Gastrocnemius medialis (tissue), 4 donors: ENCODE measurements at regions not wholly inside any gene's neighbourhood (a gene's known extent, or its start where the extent isn't known, plus 50 kb on each side); places are given as distances from the start of the nearest gene placed in this dataset.

Source experiments
- ATAC-seq, 2 donors: fragments of 150-250 bp; one replicate each; pipeline ENCODE4 v1.9.1; 2016
- DNase-seq, 2 donors: peaks; one replicate each; pipeline ENCODE4 v3.0.0-alpha.2; 2019
- H3K27ac ChIP-seq, 4 donors: fragments of 200-600 bp; sonication (generic); 1 replicate in 1 of 4; 2 replicates in 3 of 4; pipeline ENCODE4 v1.5.1; 2016 to 2018; ENCODE audit warnings: mild to moderate bottlenecking in 2 of 4, moderate library complexity in 1 of 4
- H3K27me3 ChIP-seq, 3 donors: fragments of 200-600 bp; sonication (generic) in 2 of 3; 1 replicate in 1 of 3; 2 replicates in 2 of 3; pipeline versions ENCODE4 v1.5.1 to v1.6.0; 2016 to 2019; ENCODE audit warnings: mild to moderate bottlenecking in 1 of 3, moderate library complexity in 1 of 3
- H3K36me3 ChIP-seq, 2 donors: fragments of 200-600 bp; sonication (generic) in 1 of 2; one replicate each; pipeline ENCODE4 v1.5.1; 2017 to 2018
- H3K4me1 ChIP-seq, 2 donors: fragments of 200-600 bp; sonication (generic) in 1 of 2; one replicate each; pipeline ENCODE4 v1.5.1; 2016 to 2017; ENCODE audit warnings: mild to moderate bottlenecking in 2 of 2
- H3K4me3 ChIP-seq, 4 donors: fragments of 200-600 bp; sonication (generic) in 3 of 4; 1 replicate in 1 of 4; 2 replicates in 3 of 4; pipeline ENCODE4 v1.5.1; 2016 to 2019; ENCODE audit warnings: mild to moderate bottlenecking in 2 of 4
- H3K9me3 ChIP-seq, 3 donors: fragments of 200-600 bp; sonication (generic) in 2 of 3; 1 replicate in 1 of 3; 2 replicates in 2 of 3; pipeline ENCODE4 v1.5.1; 2016 to 2019
- POLR2A ChIP-seq, 2 donors: fragments of 450-650 bp; IDR thresholded peaks; one replicate each; pipeline ENCODE4 v1.6.1; 2017; ENCODE audit warnings: antibody characterized with exemption in 2 of 2, mild to moderate bottlenecking in 2 of 2, moderate library complexity in 2 of 2
- in situ Hi-C, 4 donors: fragments of 200-750 bp; cut with MboI; loops; one replicate each; pipeline versions ENCODE4 v1.15.0 to v1.8.0; 2017; ENCODE audit warnings: low sequenced_read_pairs in 4 of 4
- intact Hi-C: fragments of 100-400 bp; cut with DNase I; formaldehyde crosslinking; loops from one replicate; pipeline ENCODE4 v1.15.1; 2023; ENCODE audit warnings: low total_unique reads
- TF ChIP-seq, protein P1 (sequence below), 5 experiments: fragments of 450-650 bp in 3 of 5; fragments of 200-600 bp in 2 of 5; sonication (generic) in 2 of 5; IDR thresholded peaks in 4 of 5; conservative IDR thresholded peaks in 1 of 5; 1 replicate in 4 of 5; 2 replicates in 1 of 5; pipeline ENCODE4 v1.5.1; 2016 to 2019; ENCODE audit warnings: antibody characterized with exemption in 5 of 5, mild to moderate bottlenecking in 3 of 5, moderate library complexity in 3 of 5

DNA sequence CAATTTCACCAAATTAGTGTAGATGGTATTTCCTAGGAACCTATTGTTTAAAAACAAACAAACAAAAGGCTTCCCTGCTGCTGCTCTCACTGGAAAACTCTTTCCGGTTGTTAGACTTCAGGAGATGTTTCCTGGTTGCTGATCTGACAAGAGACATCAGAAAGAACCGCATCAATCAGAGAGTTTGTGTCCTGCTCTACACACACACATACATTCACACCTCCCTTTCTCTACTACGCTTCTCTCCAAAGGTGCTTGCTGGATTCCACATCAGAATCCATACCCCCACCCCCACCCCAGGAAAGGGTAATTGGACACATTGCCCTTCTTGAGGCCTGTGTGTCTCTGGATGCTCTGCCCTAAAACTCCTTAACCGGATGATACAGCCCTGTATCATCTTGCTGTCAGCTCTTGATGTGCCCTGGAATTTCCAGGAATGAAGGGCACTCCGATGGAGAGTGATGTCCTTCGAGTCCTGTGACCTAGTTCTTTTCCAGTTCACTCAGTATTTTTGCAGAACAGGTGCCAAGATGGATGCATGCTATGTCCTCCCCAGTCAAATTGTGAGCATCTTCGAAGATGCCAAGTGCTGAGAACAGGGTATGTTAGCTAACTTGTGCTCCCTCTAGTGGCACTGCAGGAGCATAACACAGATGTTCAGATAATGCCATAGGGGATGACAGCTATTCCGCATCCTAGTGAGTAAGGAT lies 113.7 kb upstream of the SLC35F3 start:
- H3K4me3 ChIP-seq: no peak overlapping the region
- H3K4me1 ChIP-seq: no peaks in the 10 kb centered on the region
- no peaks in the 10 kb centered on the region for H3K36me3 ChIP-seq
- ATAC-seq (no peak), DNase-seq (no peak)
- intact Hi-C loops: no loop called here
- no peaks in the 10 kb centered on the region for H3K9me3 ChIP-seq
- in situ Hi-C loops: loop anchor here in 1 of 4 donors (25.0 kb wide), 1 partner anchor 354 kb away; no protein-coding TSS in a partner anchor
- H3K27ac ChIP-seq: no peak overlapping the region
- H3K27me3 ChIP-seq: no peaks in the 10 kb centered on the region
- TF ChIP-seq POLR2A (IDR thresholded peaks at IDR 0.05): no peak
- TF ChIP-seq, protein P1, sequence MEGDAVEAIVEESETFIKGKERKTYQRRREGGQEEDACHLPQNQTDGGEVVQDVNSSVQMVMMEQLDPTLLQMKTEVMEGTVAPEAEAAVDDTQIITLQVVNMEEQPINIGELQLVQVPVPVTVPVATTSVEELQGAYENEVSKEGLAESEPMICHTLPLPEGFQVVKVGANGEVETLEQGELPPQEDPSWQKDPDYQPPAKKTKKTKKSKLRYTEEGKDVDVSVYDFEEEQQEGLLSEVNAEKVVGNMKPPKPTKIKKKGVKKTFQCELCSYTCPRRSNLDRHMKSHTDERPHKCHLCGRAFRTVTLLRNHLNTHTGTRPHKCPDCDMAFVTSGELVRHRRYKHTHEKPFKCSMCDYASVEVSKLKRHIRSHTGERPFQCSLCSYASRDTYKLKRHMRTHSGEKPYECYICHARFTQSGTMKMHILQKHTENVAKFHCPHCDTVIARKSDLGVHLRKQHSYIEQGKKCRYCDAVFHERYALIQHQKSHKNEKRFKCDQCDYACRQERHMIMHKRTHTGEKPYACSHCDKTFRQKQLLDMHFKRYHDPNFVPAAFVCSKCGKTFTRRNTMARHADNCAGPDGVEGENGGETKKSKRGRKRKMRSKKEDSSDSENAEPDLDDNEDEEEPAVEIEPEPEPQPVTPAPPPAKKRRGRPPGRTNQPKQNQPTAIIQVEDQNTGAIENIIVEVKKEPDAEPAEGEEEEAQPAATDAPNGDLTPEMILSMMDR (IDR thresholded peaks at IDR 0.05 in 4 of 5, conservative IDR thresholded peaks at IDR 0.05 in 1 of 5): peak; percentile 19 to 50 (median 43)

DNA sequence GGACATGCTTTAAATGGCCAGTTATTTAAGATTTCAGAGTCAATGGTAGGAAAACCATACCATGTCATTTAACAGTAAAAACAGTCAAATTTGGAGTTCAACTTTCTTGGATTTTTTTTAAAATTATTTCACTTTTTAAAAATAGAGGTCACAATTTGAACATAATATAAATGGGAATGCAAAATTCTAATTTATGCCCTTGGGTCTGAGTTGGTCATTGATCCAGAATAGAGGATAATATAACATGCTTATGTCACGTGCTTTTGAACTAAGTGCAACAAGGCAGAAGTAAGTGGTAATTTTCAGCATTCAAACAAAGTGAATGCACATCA lies 113.1 kb upstream of the SLC35F3 start:
- Histone ChIP-seq H3K4me3 (no peak overlapping the region), H3K36me3 (no peaks in the 10 kb centered on the region), H3K27ac (no peak overlapping the region), H3K4me1 (no peaks in the 10 kb centered on the region), H3K27me3 (no peaks in the 10 kb centered on the region), H3K9me3 (no peaks in the 10 kb centered on the region)
- ATAC-seq: no peak
- in situ Hi-C loops: loop anchor here in 1 of 4 donors (25.0 kb wide), 1 partner anchor 354 kb away; no protein-coding TSS in a partner anchor
- no peak for TF ChIP-seq POLR2A (IDR thresholded peaks at IDR 0.05)
- TF ChIP-seq, protein P1 (IDR thresholded peaks at IDR 0.05 in 4 of 5, conservative IDR thresholded peaks at IDR 0.05 in 1 of 5): no peak
- DNase-seq: no peak
- intact Hi-C loops: no loop called here

DNA sequence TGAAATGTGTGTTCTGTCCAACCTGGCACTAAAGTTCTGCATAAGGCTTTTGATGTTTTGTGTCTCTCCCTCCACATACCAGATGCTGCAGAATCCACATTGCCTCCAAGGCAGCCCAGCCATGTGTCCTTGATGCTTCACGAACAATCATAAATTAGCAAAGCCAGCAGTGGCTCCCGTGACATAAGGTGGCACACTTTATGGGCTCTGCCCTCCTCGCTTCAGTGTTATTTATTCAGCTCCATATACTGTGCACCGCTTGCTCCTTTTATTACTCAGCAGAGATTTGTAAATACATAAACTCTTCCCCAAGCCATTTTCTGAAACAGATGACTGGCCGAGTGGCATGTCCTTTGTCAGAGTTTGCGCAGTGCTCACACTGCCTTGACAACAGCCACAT lies 112.8 kb upstream of the SLC35F3 start:
- ATAC-seq (no peak), DNase-seq (no peak)
- no peak overlapping the region for H3K27ac ChIP-seq
- no peaks in the 10 kb centered on the region for H3K27me3 ChIP-seq
- no peak overlapping the region for H3K4me3 ChIP-seq
- H3K4me1 ChIP-seq: no peaks in the 10 kb centered on the region
- TF ChIP-seq POLR2A (IDR thresholded peaks at IDR 0.05): no peak
- TF ChIP-seq, protein P1 (IDR thresholded peaks at IDR 0.05 in 4 of 5, conservative IDR thresholded peaks at IDR 0.05 in 1 of 5): no peak
- in situ Hi-C loops: loop anchor here in 1 of 4 donors (25.0 kb wide), 1 partner anchor 354 kb away; no protein-coding TSS in a partner anchor
- no peaks in the 10 kb centered on the region for H3K36me3 ChIP-seq
- intact Hi-C loops: no loop called here
- no peaks in the 10 kb centered on the region for H3K9me3 ChIP-seq

DNA sequence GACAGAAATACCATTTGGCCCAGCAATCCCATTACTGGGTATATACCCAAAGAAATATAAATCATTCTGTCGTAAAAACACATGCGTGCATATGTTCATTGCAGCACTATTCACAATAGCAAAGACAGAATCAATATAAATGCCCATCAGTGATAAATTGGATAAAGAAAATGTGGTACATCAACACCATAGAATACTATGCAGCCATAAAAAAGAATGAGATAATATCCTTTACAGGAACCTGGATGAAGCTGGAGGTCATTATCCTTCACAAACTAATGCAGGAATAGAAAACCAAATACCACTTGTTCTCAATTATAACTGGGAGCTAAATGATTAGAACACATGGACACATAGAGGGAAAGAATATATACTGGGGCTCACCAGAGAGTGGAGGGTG lies 109.6 kb upstream of the SLC35F3 start:
- Histone ChIP-seq H3K27ac (no peak overlapping the region), H3K4me1 (no peaks in the 10 kb centered on the region), H3K27me3 (no peaks in the 10 kb centered on the region), H3K4me3 (no peak overlapping the region), H3K36me3 (no peaks in the 10 kb centered on the region), H3K9me3 (no peaks in the 10 kb centered on the region)
- DNase-seq: no peak
- in situ Hi-C loops: loop anchor here in 1 of 4 donors (25.0 kb wide), 1 partner anchor 358 kb away; no protein-coding TSS in a partner anchor
- intact Hi-C loops: no loop called here
- no peak for ATAC-seq
- TF ChIP-seq POLR2A (IDR thresholded peaks at IDR 0.05): no peak
- TF ChIP-seq, protein P1 (IDR thresholded peaks at IDR 0.05 in 4 of 5, conservative IDR thresholded peaks at IDR 0.05 in 1 of 5): no peak
